Smooth muscle cell (in vitro differentiated cells): ENCODE measurements at regions not wholly inside any gene's neighbourhood (a gene's known extent, or its start where the extent isn't known, plus 50 kb on each side); places are given as distances from the start of the nearest gene placed in this dataset.

ENCODE experiments used
- DNase-seq: peaks from one replicate; lab custom pipeline; 2025; ENCODE audit not compliant: unreplicated experiment; lab: John Stamatoyannopoulos, UW
- H2AFZ ChIP-seq: fragments of 200-600 bp; sonication (generic); 2 replicates; pipeline ENCODE4 v1.6.0; 2016; ENCODE audit warnings: antibody characterized with exemption, low read depth, mild to moderate bottlenecking
- H3F3A ChIP-seq: fragments of 200-600 bp; sonication (generic); 2 replicates; pipeline ENCODE4 v1.6.0; 2017; ENCODE audit warnings: antibody characterized with exemption, low read depth
- H3K27ac ChIP-seq: fragments of 200-600 bp; sonication (generic); 2 replicates; pipeline ENCODE4 v1.5.1; 2016; ENCODE audit warnings: low read depth, mild to moderate bottlenecking
- H3K27me3 ChIP-seq: fragments of 200-600 bp; sonication (generic); 2 replicates; pipeline ENCODE4 v1.6.1; 2016; ENCODE audit warnings: low read depth, mild to moderate bottlenecking
- H3K36me3 ChIP-seq: fragments of 200-600 bp; sonication (generic); 2 replicates; pipeline ENCODE4 v1.5.1; 2016; ENCODE audit warnings: low read depth
- H3K4me1 ChIP-seq: fragments of 200-600 bp; sonication (generic); 2 replicates; pipeline ENCODE4 v1.5.1; 2016; ENCODE audit warnings: low read depth
- H3K4me2 ChIP-seq: fragments of 200-600 bp; sonication (generic); 2 replicates; pipeline ENCODE4 v1.6.0; 2016; ENCODE audit warnings: mild to moderate bottlenecking
- H3K4me3 ChIP-seq: fragments of 200-600 bp; sonication (generic); 2 replicates; pipeline ENCODE4 v1.5.1; 2016; ENCODE audit warnings: mild to moderate bottlenecking
- H3K79me2 ChIP-seq: fragments of 200-600 bp; sonication (generic); 2 replicates; pipeline ENCODE4 v1.6.0; 2016; ENCODE audit warnings: low read depth, mild to moderate bottlenecking
- H3K9ac ChIP-seq: fragments of 200-600 bp; sonication (generic); 2 replicates; pipeline ENCODE4 v1.6.0; 2016; ENCODE audit warnings: low read depth
- H3K9me3 ChIP-seq: fragments of 200-600 bp; sonication (generic); replicated peaks from 2 replicates; pipeline ENCODE4 v1.5.1; 2016; ENCODE audit warnings: low read depth
- H4K20me1 ChIP-seq: fragments of 200-600 bp; sonication (generic); 2 replicates; pipeline ENCODE4 v1.6.0; 2016; ENCODE audit warnings: low read depth
- CTCF ChIP-seq: fragments of 200-600 bp; sonication (generic); IDR thresholded peaks from 2 replicates; pipeline ENCODE4 v1.5.1; 2017; ENCODE audit warnings: borderline replicate concordance, mild to moderate bottlenecking, antibody characterized with exemption; ENCODE audit not compliant: insufficient read depth, poor library complexity, severe bottlenecking
- WGBS: methylation state at CpG from one replicate; pipeline ENCODE4 v1.1.7; 2016; ENCODE audit warnings: low lambda C conversion rate; 5-methylcytosine and 5-hydroxymethylcytosine counted together

DNA sequence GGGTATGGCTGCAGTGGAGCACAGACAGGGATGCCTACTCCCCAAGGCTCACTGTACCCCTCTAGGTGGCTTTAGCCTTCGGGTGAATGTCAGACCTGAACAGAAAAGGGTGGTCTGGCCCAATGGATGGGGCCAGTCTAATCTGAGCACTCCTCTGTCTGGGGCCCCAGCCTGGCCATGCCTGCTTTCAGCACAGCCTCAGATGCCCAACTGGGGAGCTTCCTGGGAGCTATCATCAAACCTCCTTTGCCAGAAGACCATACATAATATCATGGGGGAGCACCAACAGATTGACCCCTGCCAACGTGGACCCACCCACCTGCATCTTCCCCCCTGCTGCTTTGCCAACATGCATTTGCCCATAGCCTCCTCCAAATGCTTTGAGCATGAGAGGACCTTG, 454.1 kb upstream of the KHDRBS2 start:
- no peak for TF ChIP-seq CTCF
- no peaks in the 10 kb centered on the region for H3K9me3 ChIP-seq
- H3F3A ChIP-seq, result no peaks in the 10 kb centered on the region
- WGBS, result 65% methylated on average over 2 of the region's 2 CpGs
- no peaks in the 10 kb centered on the region for H3K27me3 ChIP-seq
- no peaks in the 10 kb centered on the region for H3K4me1 ChIP-seq
- H3K79me2 ChIP-seq, result no peaks in the 10 kb centered on the region
- no peak for DNase-seq
- no peaks in the 10 kb centered on the region for H4K20me1 ChIP-seq
- no peak overlapping the region for H2AFZ ChIP-seq
- no peak overlapping the region for H3K4me3 ChIP-seq
- no peak overlapping the region for H3K4me2 ChIP-seq
- no peaks in the 10 kb centered on the region for H3K36me3 ChIP-seq
- no peak overlapping the region for H3K27ac ChIP-seq
- H3K9ac ChIP-seq, result no peak overlapping the region

- no peak for TF ChIP-seq CTCF
- Histone ChIP-seq H3K4me1 (no peaks in the 10 kb centered on the region), H3K9ac (no peak overlapping the region)
These were observed 451.8 kb upstream of the KHDRBS2 start for GRCh38 chr6:62737792-62738191.

GRCh38 chr6:62721408-62721807, 435.4 kb upstream of the KHDRBS2 start:
- Histone ChIP-seq H3K36me3 (no peaks in the 10 kb centered on the region), H3K27me3 (no peaks in the 10 kb centered on the region), H3K27ac (no peak overlapping the region), H3K4me1 (no peaks in the 10 kb centered on the region), H2AFZ (no peak overlapping the region), H3F3A (no peaks in the 10 kb centered on the region), H3K4me2 (no peak overlapping the region), H3K9ac (no peak overlapping the region), H3K9me3 (no peaks in the 10 kb centered on the region), H3K4me3 (no peak overlapping the region), H4K20me1 (no peaks in the 10 kb centered on the region), H3K79me2 (no peaks in the 10 kb centered on the region)
- 73% methylated on average over 2 of the region's 2 CpGs for WGBS
- TF ChIP-seq CTCF, result no peak
- DNase-seq, result no peak

More at GRCh38 chr6:62737792-62738191, 451.8 kb upstream of the KHDRBS2 start:
- no peak overlapping the region for H3K4me3 ChIP-seq
- no peaks in the 10 kb centered on the region for H3K27me3 ChIP-seq
- H4K20me1 ChIP-seq, result no peaks in the 10 kb centered on the region
- no peak overlapping the region for H2AFZ ChIP-seq
- H3K79me2 ChIP-seq, result no peaks in the 10 kb centered on the region
- no peak overlapping the region for H3K4me2 ChIP-seq
- no peaks in the 10 kb centered on the region for H3F3A ChIP-seq
- no peak overlapping the region for H3K27ac ChIP-seq
- no peaks in the 10 kb centered on the region for H3K9me3 ChIP-seq
- WGBS, result 92% methylated on average over 2 of the region's 2 CpGs
- no peaks in the 10 kb centered on the region for H3K36me3 ChIP-seq
- DNase-seq, result no peak

DNA sequence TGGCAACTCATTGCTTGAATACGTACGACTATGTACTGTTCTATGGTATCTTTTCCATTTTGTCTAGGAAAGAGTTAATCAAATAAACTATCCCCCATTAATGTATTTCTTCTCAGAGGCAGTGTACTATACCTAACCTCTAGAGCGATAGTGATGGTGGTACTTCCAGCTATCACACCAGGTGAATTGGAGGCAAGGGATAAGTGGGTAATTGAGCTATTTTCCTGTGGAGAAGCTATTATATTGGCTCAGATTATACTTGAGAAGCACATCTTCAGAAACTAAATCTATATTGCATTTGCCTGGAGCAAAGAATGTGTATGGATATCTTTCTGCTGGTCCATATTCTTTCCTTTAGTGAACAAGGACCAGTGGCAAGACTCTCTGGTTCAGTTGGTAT, 430.7 kb upstream of the KHDRBS2 start:
- Histone ChIP-seq H3K27me3 (no peaks in the 10 kb centered on the region), H3K79me2 (no peaks in the 10 kb centered on the region), H4K20me1 (no peaks in the 10 kb centered on the region), H3K9me3 (no peaks in the 10 kb centered on the region), H3K9ac (no peak overlapping the region), H2AFZ (no peak overlapping the region), H3K4me1 (no peaks in the 10 kb centered on the region), H3K36me3 (no peaks in the 10 kb centered on the region), H3K27ac (no peak overlapping the region), H3K4me2 (no peak overlapping the region), H3K4me3 (no peak overlapping the region), H3F3A (no peaks in the 10 kb centered on the region)
- no peak for TF ChIP-seq CTCF
- no peak for DNase-seq
- 61% methylated on average over 3 of the region's 3 CpGs for WGBS
